A549 (cell line): ENCODE measurements at regions not wholly inside any gene's neighbourhood (a gene's known extent, or its start where the extent isn't known, plus 50 kb on each side); places are given as distances from the start of the nearest gene placed in this dataset.

ENCODE experiments used
- CBX2 ChIP-seq: fragments of 200-600 bp; sonication (generic); IDR thresholded peaks from 2 replicates; pipeline ENCODE4 v1.6.1; 2016; ENCODE audit warnings: low read depth, mild to moderate bottlenecking, borderline replicate concordance
- JUN ChIP-seq, 2 experiments: fragments of >200 bp; sonication (Bioruptor Twin); formaldehyde crosslinking; IDR thresholded peaks; 2 replicates in 1 of 2; 3 replicates in 1 of 2; pipeline ENCODE4 v1.6.1; 2016 to 2017
- KDM1A ChIP-seq: fragments of 200-600 bp; sonication (generic); IDR thresholded peaks from 2 replicates; pipeline ENCODE4 v1.6.1; 2016; ENCODE audit warnings: low read depth, mild to moderate bottlenecking
- POLR2A ChIP-seq: IDR thresholded peaks from 2 replicates; pipeline ENCODE4 v1.6.1; 2012; ENCODE audit warnings: mild to moderate bottlenecking, low read length
- TF ChIP-seq, protein P1 (sequence below): fragments of >200 bp; sonication (Bioruptor Twin); formaldehyde crosslinking; IDR thresholded peaks from 3 replicates; pipeline ENCODE4 v1.5.1; 2016

DNA sequence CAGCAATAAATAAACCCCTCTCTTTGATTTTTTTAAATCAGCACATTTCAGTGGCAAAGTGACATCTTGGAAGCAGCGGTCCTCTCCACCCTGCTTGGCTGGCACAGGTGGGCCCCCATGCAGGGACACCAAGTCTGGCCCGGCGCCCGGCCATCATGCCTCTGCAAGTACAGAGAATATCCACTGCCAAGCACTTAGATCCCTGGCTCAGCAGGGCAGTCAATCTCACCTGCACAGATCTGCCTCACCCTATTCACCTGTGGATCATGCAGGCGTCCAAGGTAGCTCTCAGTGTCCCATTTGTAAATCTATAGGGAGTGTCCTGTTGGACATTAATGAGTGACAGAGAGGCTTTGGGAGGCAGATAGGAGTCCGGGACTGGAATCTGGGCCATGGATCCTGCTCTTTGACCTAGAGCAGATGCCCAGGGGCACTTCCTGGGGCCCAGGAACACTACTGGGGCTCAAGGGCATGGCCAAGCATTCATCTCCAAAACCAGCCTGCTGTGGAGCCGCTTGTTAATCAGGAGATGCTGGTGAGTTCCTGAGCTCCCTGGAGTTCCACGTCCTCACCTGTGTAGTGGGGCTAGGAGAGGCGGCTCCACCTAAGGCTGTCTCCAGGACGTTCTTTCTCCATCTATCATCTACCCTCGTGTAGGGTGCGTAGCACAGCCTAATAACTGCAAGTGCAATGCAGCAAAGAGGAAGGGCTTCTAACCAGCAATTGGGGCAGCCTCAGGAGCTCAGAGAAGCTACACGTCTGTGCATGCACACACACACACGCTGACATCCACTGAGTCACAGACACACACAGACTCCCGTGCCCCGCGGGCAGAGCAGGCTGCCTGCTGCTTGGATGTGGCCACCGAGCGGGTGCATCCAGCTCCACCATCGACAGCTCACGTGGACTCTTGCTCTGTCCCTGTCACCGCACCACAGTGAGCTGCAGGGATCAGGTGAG is 123.6 kb downstream of the OAT start:
- TF ChIP-seq POLR2A (no peak), JUN (IDR thresholded peaks at IDR 0.05) (no peak), CBX2 (no peak), KDM1A (no peak)
- TF ChIP-seq, protein P1, sequence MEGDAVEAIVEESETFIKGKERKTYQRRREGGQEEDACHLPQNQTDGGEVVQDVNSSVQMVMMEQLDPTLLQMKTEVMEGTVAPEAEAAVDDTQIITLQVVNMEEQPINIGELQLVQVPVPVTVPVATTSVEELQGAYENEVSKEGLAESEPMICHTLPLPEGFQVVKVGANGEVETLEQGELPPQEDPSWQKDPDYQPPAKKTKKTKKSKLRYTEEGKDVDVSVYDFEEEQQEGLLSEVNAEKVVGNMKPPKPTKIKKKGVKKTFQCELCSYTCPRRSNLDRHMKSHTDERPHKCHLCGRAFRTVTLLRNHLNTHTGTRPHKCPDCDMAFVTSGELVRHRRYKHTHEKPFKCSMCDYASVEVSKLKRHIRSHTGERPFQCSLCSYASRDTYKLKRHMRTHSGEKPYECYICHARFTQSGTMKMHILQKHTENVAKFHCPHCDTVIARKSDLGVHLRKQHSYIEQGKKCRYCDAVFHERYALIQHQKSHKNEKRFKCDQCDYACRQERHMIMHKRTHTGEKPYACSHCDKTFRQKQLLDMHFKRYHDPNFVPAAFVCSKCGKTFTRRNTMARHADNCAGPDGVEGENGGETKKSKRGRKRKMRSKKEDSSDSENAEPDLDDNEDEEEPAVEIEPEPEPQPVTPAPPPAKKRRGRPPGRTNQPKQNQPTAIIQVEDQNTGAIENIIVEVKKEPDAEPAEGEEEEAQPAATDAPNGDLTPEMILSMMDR = no peak
